Stimulated activated CD8-positive, alpha-beta memory T cell treated with anti-CD3 and anti-CD28 coated beads, Interleukin-4, amount 100 ng/mL, for 24 hours (primary cell): ENCODE measurements at regions not wholly inside any gene's neighbourhood (a gene's known extent, or its start where the extent isn't known, plus 50 kb on each side); places are given as distances from the start of the nearest gene placed in this dataset.

ENCODE experiments used
- DNase-seq: peaks from one replicate; pipeline ENCODE4 v3.0.0-alpha.2; 2020; ENCODE audit warnings: low read depth

DNA sequence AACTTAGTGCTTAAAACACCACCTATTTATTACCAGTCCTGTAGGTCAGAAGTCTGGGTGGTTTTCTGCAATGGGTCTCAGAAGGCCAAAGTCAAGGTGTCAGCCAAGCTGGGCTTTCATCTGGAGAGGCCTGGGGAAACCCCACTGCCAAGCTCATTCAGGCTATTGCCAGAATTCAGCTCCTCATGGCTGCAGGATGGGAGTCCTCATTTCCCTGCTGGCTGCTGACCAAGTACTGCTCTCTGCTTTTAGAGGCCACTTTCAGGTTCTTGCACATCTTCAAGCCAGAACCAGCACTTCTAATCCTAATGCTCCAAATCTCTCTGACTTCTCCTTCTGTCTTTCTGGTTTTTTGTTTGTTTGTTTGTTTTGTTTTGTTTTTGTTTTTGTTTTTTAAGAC is 109.3 kb downstream of the BCOR start:
- DNase-seq = no peak

DNA sequence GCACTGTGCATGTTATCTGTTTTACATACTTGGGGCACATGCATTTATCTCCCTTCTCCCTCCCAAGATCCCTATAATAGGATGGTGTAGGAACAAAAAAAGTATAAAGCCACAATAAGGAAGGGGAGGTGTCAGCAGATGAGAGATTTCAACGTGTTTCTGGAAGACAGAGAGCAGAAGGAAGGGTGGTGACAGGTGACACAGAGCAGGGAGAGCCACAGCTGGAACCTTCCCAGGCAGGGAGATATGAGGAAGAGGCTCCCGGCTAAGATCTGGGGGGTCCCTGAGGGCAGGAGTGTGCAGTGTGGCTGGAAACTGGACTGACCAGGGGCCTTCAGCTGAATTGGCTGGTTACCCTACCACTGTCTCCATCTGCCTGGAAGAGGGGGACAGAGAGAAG is 107.4 kb downstream of the BCOR start:
- no peak for DNase-seq

DNA sequence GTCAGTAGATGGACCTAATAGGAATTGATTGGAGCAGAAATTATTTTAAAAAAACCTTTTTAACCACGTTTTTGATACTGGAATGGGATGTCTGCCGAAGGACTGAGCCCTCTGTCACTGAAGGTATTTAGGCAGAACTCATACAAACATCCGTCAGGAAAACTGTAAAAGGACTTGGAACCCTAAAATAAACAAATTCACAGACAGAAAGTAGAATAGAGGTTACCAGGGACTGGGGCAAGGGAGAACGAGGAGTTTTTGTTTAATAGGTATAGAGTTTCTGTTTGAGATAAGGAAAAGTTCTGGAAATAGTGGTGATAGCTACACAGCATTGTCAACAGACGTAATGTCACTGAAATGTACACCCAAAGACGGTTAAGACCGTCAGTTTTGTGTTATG is 105.5 kb downstream of the BCOR start:
- no peak for DNase-seq

DNA sequence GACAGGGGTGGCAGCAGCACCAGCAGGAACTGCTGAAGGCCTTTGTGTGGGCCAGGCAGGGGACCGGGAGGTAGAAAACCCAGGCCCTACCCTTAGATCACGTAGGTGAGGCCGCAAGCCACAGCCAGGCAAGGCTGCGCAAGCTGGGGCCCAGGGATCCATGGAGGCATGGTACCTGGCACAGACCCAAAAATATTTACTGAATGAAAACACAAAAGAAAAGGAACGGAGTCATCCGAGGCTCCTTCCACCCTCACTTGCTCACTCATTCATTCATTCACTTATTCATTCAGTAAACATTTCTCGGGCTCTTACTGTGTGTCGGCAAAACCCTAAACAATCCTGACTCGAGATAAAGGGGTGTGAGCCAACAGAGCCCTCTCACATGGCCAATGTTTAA is 102.3 kb downstream of the BCOR start:
- no peak for DNase-seq

DNA sequence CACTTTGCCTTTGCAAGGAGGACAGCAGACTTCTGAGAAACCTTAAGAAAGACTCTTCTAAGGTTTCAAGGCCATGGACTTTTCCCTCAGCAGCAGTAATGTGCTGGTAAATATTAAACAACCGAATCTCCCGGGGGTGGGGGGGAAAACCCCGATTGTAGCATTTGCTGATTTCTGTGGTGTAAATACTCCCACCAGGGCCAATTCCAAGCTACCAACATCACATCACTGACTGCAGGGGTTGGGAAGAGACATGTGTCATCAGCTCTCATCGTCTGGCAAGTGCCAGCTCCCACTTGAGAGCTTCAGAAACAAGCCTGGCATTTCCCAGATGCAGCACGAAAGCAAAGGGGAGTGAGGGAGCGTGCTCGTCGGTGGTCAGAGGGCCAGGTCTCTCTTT is 101.2 kb downstream of the BCOR start:
- DNase-seq = no peak

DNA sequence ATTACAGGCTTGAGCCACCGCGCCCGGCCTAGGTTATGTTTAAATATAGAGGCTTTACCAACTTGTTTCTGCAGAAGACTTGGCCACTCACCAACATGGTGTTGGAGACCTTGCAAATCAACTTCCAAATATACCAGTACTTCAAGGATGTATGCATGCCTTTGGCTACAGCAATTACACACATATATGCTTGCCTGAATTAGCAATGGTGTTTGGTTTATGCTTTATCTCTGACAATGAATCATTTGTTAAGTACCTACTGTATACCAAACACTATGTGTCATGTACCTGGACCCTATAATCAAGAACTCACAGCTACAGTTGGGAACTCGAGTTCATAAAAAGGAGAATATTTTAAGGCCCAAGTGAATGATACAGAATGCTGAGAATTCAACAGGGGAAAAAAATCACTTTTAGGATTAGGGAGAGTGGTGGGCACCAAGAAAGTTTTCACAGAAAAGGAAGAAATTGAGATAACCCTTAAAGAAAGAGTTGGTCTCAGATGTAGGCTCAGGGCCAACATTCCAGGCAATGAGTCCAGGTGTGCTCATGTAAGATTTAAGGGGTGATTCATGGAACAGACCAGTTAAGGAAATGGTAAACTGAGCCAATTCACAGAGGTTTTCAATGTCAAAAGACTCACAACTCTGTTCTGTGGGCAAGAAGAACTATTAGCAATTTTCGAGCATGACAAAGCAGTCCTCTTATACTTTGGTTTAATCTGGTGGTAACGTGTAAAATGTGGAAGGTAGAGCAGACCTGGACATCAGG is 98.9 kb downstream of the BCOR start:
- no peak for DNase-seq
